Activated CD4-positive, alpha-beta T cell treated with anti-CD3 and anti-CD28 coated beads for 36 hours (primary cell): ENCODE measurements at regions not wholly inside any gene's neighbourhood (a gene's known extent, or its start where the extent isn't known, plus 50 kb on each side); places are given as distances from the start of the nearest gene placed in this dataset.
"Not testable (repeated sequence)": the region's sequence is repeated elsewhere in the genome, so short reads cannot be mapped to it uniquely, and the experiment has no call there.

Source experiments
- ATAC-seq: fragments of 200-7000 bp; cut with Tn5 transposase; one replicate; pipeline ENCODE4 v1.10.0; 2021; ENCODE audit warnings: mild to moderate bottlenecking, moderate library complexity
- CTCF ChIA-PET: fragments of 350-600 bp; sonication (Branson Sonifier 250); formaldehyde crosslinking; loops from one replicate; lab custom pipeline; 2021; ENCODE audit warnings: antibody characterized with exemption; lab: Charles Lee
- POLR2A ChIA-PET: fragments of 350-600 bp; sonication (Branson Sonifier 250); formaldehyde crosslinking; loops from one replicate; lab custom pipeline; 2021; ENCODE audit warnings: antibody characterized with exemption, inconsistent platforms; lab: Charles Lee
- DNase-seq: peaks from one replicate; pipeline ENCODE4 v3.0.0-alpha.2; 2020
- H3K27ac Mint-ChIP-seq: one replicate; pipeline ENCODE4 v1.8.0; 2021; ENCODE audit warnings: mixed read lengths
- H3K27me3 Mint-ChIP-seq: one replicate; pipeline ENCODE4 v1.8.0; 2021; ENCODE audit warnings: mixed read lengths
- H3K36me3 Mint-ChIP-seq: one replicate; pipeline ENCODE4 v1.8.0; 2021; ENCODE audit warnings: low read depth, mixed read lengths
- H3K4me1 Mint-ChIP-seq: one replicate; pipeline ENCODE4 v1.8.0; 2021; ENCODE audit warnings: mixed read lengths
- H3K4me3 Mint-ChIP-seq: one replicate; pipeline ENCODE4 v1.8.0; 2021; ENCODE audit warnings: mild to moderate bottlenecking, moderate library complexity, mixed read lengths
- H3K9me3 Mint-ChIP-seq: one replicate; pipeline ENCODE4 v1.8.0; 2021; ENCODE audit warnings: low read depth, mixed read lengths
- intact Hi-C, 2 experiments: fragments of 100-400 bp; cut with DNase I in 1 of 2; cut with micrococcal nuclease in 1 of 2; formaldehyde crosslinking; loops; one replicate each; pipeline versions ENCODE4 v1.14.2 to v1.15.1; 2022 to 2024; cut with DNase I, micrococcal nuclease

DNA sequence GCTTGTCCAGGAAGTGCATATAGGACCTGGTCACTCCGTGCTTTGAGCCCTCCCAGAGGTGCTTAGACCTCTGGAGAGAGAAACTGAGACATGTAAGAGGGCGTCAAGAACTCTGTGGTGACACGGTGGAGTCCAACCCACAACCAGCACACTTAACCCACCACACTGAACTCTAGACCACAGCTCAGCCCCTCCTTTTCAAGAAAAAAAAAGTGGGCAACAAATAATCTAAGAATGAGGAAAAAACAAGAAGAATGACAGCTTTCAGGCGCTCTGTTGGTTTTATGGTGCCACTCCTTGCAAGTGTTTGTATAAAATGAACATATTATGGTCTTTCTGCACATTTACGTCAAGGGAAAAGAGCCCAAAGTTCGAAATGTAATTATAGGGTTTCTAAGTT is 50.2 kb upstream of the SNAPC3 start:
- ChIA-PET POLR2A (no interaction called here), CTCF (interaction anchor here (1.0 to 1.2 kb wide), 2 partner anchors 38 to 60 kb away, joined by 3 read pairs; no protein-coding TSS in a partner anchor)
- ATAC-seq: no peak
- DNase-seq: no peak
- Mint-ChIP-seq H3K4me3 (no peak overlapping the region), H3K27me3 (no peaks in the 10 kb centered on the region), H3K4me1 (no peaks in the 10 kb centered on the region), H3K9me3 (no peaks in the 10 kb centered on the region), H3K27ac (no peak overlapping the region), H3K36me3 (no peaks in the 10 kb centered on the region)
- intact Hi-C loops: no loop called here

DNA sequence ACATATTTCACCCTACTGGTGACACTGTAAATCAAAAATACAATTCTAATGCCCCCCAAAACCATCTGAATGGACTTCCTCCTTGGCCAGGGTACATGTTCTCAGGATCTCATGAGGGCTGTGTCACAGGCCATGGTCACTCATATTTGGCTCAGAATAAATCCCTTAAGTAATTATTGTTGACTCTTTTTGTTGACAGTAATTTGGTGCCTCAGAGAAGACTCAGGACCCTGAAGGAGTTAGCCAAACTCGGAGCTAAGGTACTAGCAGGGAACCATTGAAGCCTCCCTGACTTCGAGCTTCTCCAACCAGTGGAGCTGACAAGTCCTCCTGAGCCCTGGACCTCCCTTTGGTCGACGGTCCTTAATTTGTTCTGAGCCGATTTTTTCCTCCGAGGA is 51.2 kb upstream of the SNAPC3 start:
- H3K27me3 Mint-ChIP-seq: no peaks in the 10 kb centered on the region
- ChIA-PET CTCF (interaction anchor here (0.7 kb wide), 1 partner anchor 100 kb away, joined by 4 read pairs; no protein-coding TSS in a partner anchor), POLR2A (no interaction called here)
- DNase-seq (no peak), ATAC-seq (no peak)
- intact Hi-C loops: no loop called here
- no peaks in the 10 kb centered on the region for H3K9me3 Mint-ChIP-seq
- H3K4me1 Mint-ChIP-seq: no peaks in the 10 kb centered on the region
- H3K4me3 Mint-ChIP-seq: no peak overlapping the region
- no peak overlapping the region for H3K27ac Mint-ChIP-seq
- no peaks in the 10 kb centered on the region for H3K36me3 Mint-ChIP-seq

DNA sequence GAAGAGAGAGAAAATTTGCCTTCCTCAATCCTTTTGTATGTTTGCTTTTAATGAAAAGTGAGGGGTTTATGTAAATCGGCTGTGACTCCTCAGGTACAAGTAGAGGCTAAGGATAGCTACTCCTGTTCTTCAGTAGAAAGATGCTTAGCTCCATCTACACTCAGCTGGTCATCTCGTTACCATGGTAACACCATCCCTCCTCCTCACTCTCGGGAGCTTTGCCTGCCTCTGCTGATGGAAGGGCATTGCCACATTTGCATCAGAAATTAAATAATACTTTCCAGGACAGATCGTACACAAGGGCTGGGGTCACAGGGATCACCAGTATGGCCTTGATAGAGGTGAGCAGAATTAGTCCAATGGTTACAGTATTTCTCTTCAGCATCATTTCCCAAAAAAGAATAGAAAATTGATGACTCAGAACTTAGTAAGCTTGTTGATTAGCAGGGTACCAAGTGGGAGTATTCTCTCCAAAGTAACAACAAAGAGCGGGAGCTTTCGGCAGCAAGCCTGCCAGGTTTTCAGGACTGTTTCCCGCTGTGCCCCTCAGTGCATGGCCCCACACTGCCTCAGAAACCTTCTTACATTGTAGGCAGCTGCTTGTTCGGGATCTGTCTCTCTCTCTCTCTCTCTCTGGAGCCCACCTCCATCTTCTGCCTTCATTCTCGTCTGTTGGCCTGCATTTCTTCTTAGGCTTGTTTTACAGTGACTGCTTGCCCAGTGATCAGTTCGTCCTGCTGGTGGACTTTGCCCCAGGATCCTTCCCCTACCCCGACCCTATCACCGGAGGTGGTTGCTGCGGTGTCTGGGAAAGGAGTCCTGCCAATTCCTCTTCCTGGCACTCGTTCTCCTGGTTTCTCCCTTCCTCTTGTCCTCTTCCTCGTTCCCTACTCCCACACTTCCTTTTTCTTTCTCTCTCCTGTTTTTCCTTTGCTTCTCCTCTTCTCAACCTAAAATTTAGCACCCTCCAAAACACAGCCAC is 51.9 kb upstream of the SNAPC3 start:
- H3K36me3 Mint-ChIP-seq: no peaks in the 10 kb centered on the region
- H3K27ac Mint-ChIP-seq: no peak overlapping the region
- CTCF ChIA-PET: interaction anchor here (1.0 to 1.1 kb wide), 2 partner anchors 17 to 20 kb away, joined by 3 read pairs; no protein-coding TSS in a partner anchor
- DNase-seq (no peak), ATAC-seq (no peak)
- no peaks in the 10 kb centered on the region for H3K9me3 Mint-ChIP-seq
- no peaks in the 10 kb centered on the region for H3K4me1 Mint-ChIP-seq
- POLR2A ChIA-PET: no interaction called here
- H3K4me3 Mint-ChIP-seq: no peak overlapping the region
- H3K27me3 Mint-ChIP-seq: no peaks in the 10 kb centered on the region
- intact Hi-C loops: no loop called here

DNA sequence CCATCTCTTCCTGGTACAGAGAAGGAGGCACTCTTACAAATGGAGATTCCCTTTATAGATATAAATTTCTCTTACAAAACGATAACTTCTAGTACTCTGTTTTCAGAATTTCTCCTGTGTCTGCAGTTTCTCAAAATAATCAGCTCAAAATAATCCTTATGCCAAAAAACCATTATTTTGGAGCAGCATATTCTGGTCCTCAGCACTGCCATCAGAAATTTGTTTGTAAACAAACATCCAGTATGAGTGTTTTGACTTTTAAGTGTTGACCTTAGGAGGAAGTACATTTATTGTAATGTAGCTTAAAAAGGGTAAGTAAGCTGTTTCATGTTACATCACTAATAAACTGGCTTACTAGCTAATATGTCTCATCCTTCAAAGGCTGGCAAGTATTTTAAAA is 52.8 kb upstream of the SNAPC3 start:
- intact Hi-C loops: no loop called here
- DNase-seq (no peak), ATAC-seq (no peak)
- CTCF ChIA-PET: interaction anchor here (1.0 to 1.1 kb wide), 2 partner anchors 18 to 19 kb away, joined by 3 read pairs; no protein-coding TSS in a partner anchor
- H3K4me3 Mint-ChIP-seq: no peak overlapping the region
- no peaks in the 10 kb centered on the region for H3K36me3 Mint-ChIP-seq
- H3K4me1 Mint-ChIP-seq: no peaks in the 10 kb centered on the region
- no peaks in the 10 kb centered on the region for H3K9me3 Mint-ChIP-seq
- no peaks in the 10 kb centered on the region for H3K27me3 Mint-ChIP-seq
- POLR2A ChIA-PET: no interaction called here
- no peak overlapping the region for H3K27ac Mint-ChIP-seq

DNA sequence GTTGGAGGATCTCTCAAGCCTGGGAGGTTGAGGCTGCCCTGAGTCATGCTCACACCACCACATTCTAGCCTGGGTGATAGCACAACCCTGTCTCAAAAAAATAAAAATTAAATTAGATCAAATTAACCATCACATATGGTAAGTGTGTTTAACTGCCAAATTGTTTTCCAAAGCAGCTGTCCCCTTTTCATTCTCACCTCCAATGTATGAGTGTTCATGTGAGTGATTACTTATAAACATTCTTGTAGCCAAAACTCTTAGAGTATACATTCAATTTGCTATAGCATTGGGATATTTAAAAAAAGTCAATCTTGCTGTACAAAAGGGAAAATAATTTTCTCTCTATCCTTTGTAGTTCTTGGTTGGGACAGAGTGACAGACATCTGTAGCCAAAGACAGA is 53.4 kb upstream of the SNAPC3 start:
- no peak for ATAC-seq
- no peak overlapping the region for H3K4me3 Mint-ChIP-seq
- DNase-seq: no peak
- CTCF ChIA-PET: interaction anchor here (1.1 kb wide), 1 partner anchor 18 kb away, joined by 3 read pairs; no protein-coding TSS in a partner anchor
- H3K27me3 Mint-ChIP-seq: no peaks in the 10 kb centered on the region
- no peaks in the 10 kb centered on the region for H3K36me3 Mint-ChIP-seq
- H3K9me3 Mint-ChIP-seq: no peaks in the 10 kb centered on the region
- no peak overlapping the region for H3K27ac Mint-ChIP-seq
- intact Hi-C loops: no loop called here
- no peaks in the 10 kb centered on the region for H3K4me1 Mint-ChIP-seq
- POLR2A ChIA-PET: no interaction called here

DNA sequence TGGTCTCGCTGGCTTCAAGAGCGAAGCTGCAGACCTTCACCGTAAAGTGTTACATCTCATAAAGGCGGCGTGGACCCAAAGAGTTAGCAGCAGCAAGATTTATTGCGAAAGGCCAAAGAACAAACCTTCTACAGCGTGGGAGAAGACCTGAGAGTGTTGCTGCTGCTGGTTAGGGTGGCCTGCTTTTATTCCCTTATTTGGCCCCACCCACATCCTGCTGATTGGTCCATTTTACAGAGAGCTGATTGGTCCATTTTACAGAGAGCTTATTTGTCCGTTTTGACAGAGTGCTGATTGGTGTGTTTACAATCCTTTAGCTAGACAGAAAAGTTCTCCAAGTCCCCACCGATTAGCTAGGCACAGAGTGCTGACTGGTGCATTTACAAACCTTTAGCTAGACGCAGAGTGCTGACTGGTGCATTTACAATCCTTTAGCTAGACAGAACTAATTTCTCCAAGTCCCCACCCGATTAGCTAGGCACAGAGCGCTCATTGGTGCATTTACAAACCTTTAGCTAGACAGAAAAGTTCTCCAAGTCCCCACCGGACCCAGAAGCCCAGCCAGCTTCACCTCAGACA is 57.6 kb upstream of the SNAPC3 start:
- intact Hi-C loops, DNase-seq, H3K4me1 Mint-ChIP-seq, H3K27me3 Mint-ChIP-seq, CTCF ChIA-PET, H3K9me3 Mint-ChIP-seq, H3K27ac Mint-ChIP-seq, H3K36me3 Mint-ChIP-seq, POLR2A ChIA-PET, H3K4me3 Mint-ChIP-seq, ATAC-seq: not testable (repeated sequence)

DNA sequence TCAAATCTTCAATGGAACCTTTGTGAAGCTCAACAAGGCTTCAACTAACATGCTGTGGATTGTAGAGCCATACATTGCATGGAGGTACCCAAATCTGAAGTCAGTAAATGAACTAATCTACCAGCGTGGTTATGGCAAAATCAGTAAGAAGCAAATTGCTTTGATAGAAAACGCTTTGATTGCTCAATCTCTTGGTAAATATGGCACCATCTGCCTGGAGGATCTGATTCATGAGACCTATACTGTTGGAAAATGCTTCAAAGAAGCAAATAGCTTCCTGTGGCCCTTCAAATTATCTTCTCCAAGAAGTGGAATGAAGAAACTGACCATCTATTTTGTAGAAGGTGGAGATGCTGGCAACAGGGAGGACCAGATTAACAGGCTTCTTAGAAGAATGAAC is 54.7 kb upstream of the TTC39B start:
- ATAC-seq (no peak), DNase-seq (no peak)
- no peak overlapping the region for H3K27ac Mint-ChIP-seq
- intact Hi-C loops: no loop called here
- H3K36me3 Mint-ChIP-seq: no peaks in the 10 kb centered on the region
- peaks cover 3% of the 10 kb centered on the region for H3K4me1 Mint-ChIP-seq
- CTCF ChIA-PET: interaction anchor here (0.6 to 1.1 kb wide), 4 partner anchors 11 to 204 kb away, joined by 3 to 4 read pairs (median 3); no protein-coding TSS in a partner anchor
- H3K27me3 Mint-ChIP-seq: no peaks in the 10 kb centered on the region
- POLR2A ChIA-PET: no interaction called here
- no peaks in the 10 kb centered on the region for H3K9me3 Mint-ChIP-seq
- H3K4me3 Mint-ChIP-seq: no peak overlapping the region

DNA sequence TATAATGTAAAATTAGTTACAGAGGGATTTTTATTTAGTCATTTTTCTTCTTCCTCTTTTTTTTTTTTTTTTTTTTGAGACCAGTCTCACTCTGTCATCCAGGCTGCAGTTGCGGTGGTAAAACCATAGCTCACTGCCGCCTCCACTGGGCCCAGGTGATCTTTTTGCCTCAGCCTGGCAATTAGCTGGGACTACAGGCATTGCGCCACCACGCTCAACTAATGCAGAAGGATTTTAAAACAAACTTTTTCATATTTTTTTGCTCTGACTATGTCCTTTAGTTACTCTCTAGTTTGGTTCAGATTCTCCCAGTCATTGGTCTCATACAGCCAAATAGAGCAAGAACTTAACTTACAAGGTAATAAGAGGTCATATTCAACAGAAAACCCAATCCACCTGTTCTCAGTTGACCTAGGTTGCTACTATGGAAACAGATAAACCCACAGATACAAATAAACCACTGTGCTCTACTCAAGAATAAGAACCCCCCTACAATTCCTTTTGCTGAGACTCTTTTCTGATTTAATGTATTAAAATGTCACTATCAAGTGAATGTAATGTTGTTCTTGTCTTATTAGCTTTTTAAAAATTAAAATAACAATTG is 50.1 kb upstream of the TTC39B start:
- DNase-seq: peak; percentile 68
- ATAC-seq: peak; percentile 88
- no peaks in the 10 kb centered on the region for H3K9me3 Mint-ChIP-seq
- H3K4me1 Mint-ChIP-seq: peaks cover 12% of the 10 kb centered on the region
- POLR2A ChIA-PET: no interaction called here
- H3K36me3 Mint-ChIP-seq: no peaks in the 10 kb centered on the region
- H3K4me3 Mint-ChIP-seq: no peak overlapping the region
- H3K27me3 Mint-ChIP-seq: no peaks in the 10 kb centered on the region
- H3K27ac Mint-ChIP-seq: no peak overlapping the region
- CTCF ChIA-PET: interaction anchor here (0.8 kb wide), 1 partner anchor 20 kb away, joined by 3 read pairs; no protein-coding TSS in a partner anchor
- intact Hi-C loops: loop anchor here (1.0 to 5.0 kb wide), 4 partner anchors 78 to 250 kb away; no protein-coding TSS in a partner anchor
